SK-N-SH (cell line): ENCODE measurements at regions not wholly inside any gene's neighbourhood (a gene's known extent, or its start where the extent isn't known, plus 50 kb on each side); places are given as distances from the start of the nearest gene placed in this dataset.

Source experiments
- CTCF ChIA-PET: fragments of 300-600, 350-600 bp; formaldehyde crosslinking; extraction: SDS; loops from one replicate; lab custom pipeline; 2021; lab: Yijun Ruan, JAX
- POLR2A ChIA-PET: fragments of 350-600 bp; sonication (Branson Sonifier 250); formaldehyde crosslinking; extraction: SDS; loops from one replicate; lab custom pipeline; 2020; ENCODE audit warnings: antibody characterized with exemption, inconsistent platforms; lab: Yijun Ruan, JAX
- DNase-seq: peaks from one replicate; pipeline ENCODE4 v3.0.0; 2012
- H2AFZ ChIP-seq: fragments of 200-600 bp; sonication (generic); 2 replicates; pipeline ENCODE4 v1.8.1; 2016; ENCODE audit warnings: antibody characterized with exemption, mild to moderate bottlenecking, low read depth
- H3F3A ChIP-seq: fragments of 200-600 bp; sonication (generic); replicated peaks from 2 replicates; pipeline ENCODE3; 2016; ENCODE audit warnings: antibody characterized with exemption, mild to moderate bottlenecking; ENCODE audit not compliant: insufficient read depth
- H3K27ac ChIP-seq, 2 experiments: fragments of 200-500 bp in 1 of 2; fragments of 200-600 bp in 1 of 2; sonication (Bioruptor generic) in 1 of 2; sonication (generic), shearing (Covaris generic) in 1 of 2; 2 replicates each; pipeline versions ENCODE4 v1.5.1 to v1.6.1; 2014 to 2016; ENCODE audit warnings: low read depth in 2 of 2, inconsistent platforms in 1 of 2, low read length in 1 of 2, mild to moderate bottlenecking in 1 of 2, mixed read lengths in 1 of 2
- H3K27me3 ChIP-seq: fragments of 200-600 bp; sonication (generic), shearing (Covaris generic); 2 replicates; pipeline ENCODE4 v1.6.1; 2016; ENCODE audit warnings: mixed run types; ENCODE audit not compliant: insufficient read depth
- H3K36me3 ChIP-seq, 2 experiments: fragments of 200-500 bp in 1 of 2; fragments of 200-600 bp in 1 of 2; sonication (Bioruptor generic) in 1 of 2; sonication (generic) in 1 of 2; replicated peaks in 1 of 2; 2 replicates each; pipeline versions ENCODE3 to v1.5.1; 2014 to 2016; ENCODE audit warnings: low read length in 1 of 2, mild to moderate bottlenecking in 1 of 2; ENCODE audit not compliant: insufficient read depth in 2 of 2, control insufficient read depth in 1 of 2
- H3K4me1 ChIP-seq, 2 experiments: fragments of 200-500 bp in 1 of 2; fragments of 200-600 bp in 1 of 2; sonication (Bioruptor generic) in 1 of 2; sonication (generic), shearing (Covaris generic) in 1 of 2; 2 replicates each; pipeline versions ENCODE4 v1.5.1 to v1.6.1; 2014 to 2016; ENCODE audit warnings: low read depth in 1 of 2, low read length in 1 of 2, mixed run types in 1 of 2; ENCODE audit not compliant: insufficient read depth in 2 of 2, control insufficient read depth in 1 of 2
- H3K4me2 ChIP-seq: fragments of 200-600 bp; sonication (generic), shearing (Covaris generic); 2 replicates; pipeline ENCODE4 v1.6.1; 2017; ENCODE audit warnings: mixed run types
- H3K4me3 ChIP-seq, 2 experiments: fragments of 200-500 bp in 1 of 2; fragments of 200-600 bp in 1 of 2; sonication (Bioruptor generic) in 1 of 2; sonication (generic), shearing (Covaris generic) in 1 of 2; 2 replicates each; pipeline versions ENCODE4 v1.5.1 to v1.8.1; 2014 to 2016; ENCODE audit warnings: low read depth in 2 of 2, inconsistent platforms in 1 of 2, low read length in 1 of 2, mild to moderate bottlenecking in 1 of 2, mixed read lengths in 1 of 2, moderate library complexity in 1 of 2
- H3K79me2 ChIP-seq: fragments of 200-600 bp; sonication (generic); 2 replicates; pipeline ENCODE4 v1.8.1; 2017; ENCODE audit warnings: mild to moderate bottlenecking; ENCODE audit not compliant: insufficient read depth
- H3K9ac ChIP-seq: fragments of 200-600 bp; sonication (generic); 2 replicates; pipeline ENCODE4 v1.6.1; 2017; ENCODE audit warnings: mixed run types
- H3K9me2 ChIP-seq: fragments of 200-600 bp; sonication (generic); 2 replicates; pipeline ENCODE4 v1.6.1; 2017; ENCODE audit warnings: mixed run types
- H3K9me3 ChIP-seq: fragments of 200-600 bp; sonication (generic); 2 replicates; pipeline ENCODE4 v1.6.1; 2017; ENCODE audit warnings: mixed run types, mild to moderate bottlenecking, moderate library complexity
- H4K20me1 ChIP-seq: fragments of 200-600 bp; sonication (generic); 2 replicates; pipeline ENCODE4 v1.6.1; 2017; ENCODE audit warnings: mild to moderate bottlenecking, mixed run types; ENCODE audit not compliant: insufficient read depth
- CHD2 ChIP-seq: fragments of 150-350 bp; IDR thresholded peaks from 2 replicates; pipeline ENCODE4 v1.6.1; 2018; ENCODE audit warnings: low read length; ENCODE audit not compliant: partially characterized antibody
- ELF1 ChIP-seq: IDR thresholded peaks from 2 replicates; pipeline ENCODE4 v1.4.0; 2012
- EP300 ChIP-seq, 2 experiments: IDR thresholded peaks; 2 replicates each; pipeline versions ENCODE4 v1.4.0 to v1.6.1; 2012; ENCODE audit warnings: borderline replicate concordance in 1 of 2, low read depth in 1 of 2, low read length in 1 of 2
- GABPA ChIP-seq: IDR thresholded peaks from 2 replicates; pipeline ENCODE4 v1.4.0; 2012; ENCODE audit warnings: low read depth, mild to moderate bottlenecking
- JUND ChIP-seq: IDR thresholded peaks from 2 replicates; pipeline ENCODE4 v1.4.0; 2012
- MAX ChIP-seq: IDR thresholded peaks from 2 replicates; pipeline ENCODE4 v1.4.0; 2012; ENCODE audit warnings: low read depth
- MXI1 ChIP-seq: IDR thresholded peaks from 2 replicates; pipeline ENCODE4 v1.6.1; 2012; ENCODE audit warnings: mild to moderate bottlenecking, low read depth, low read length, improper control_type of control experiment
- NFIC ChIP-seq: IDR thresholded peaks from 2 replicates; pipeline ENCODE4 v1.4.0; 2012; ENCODE audit warnings: borderline replicate concordance
- POLR2AphosphoS5 ChIP-seq: IDR thresholded peaks from 2 replicates; pipeline ENCODE4 v1.6.1; 2012; ENCODE audit warnings: low read depth, low read length
- RAD21 ChIP-seq: IDR thresholded peaks from 2 replicates; pipeline ENCODE4 v1.6.1; 2012; ENCODE audit warnings: mild to moderate bottlenecking, low read length
- RCOR1 ChIP-seq: fragments of 150-350 bp; IDR thresholded peaks from 2 replicates; pipeline ENCODE4 v1.6.1; 2017; ENCODE audit warnings: antibody characterized with exemption, low read length
- RXRA ChIP-seq: IDR thresholded peaks from 2 replicates; pipeline ENCODE4 v1.4.0; 2012; ENCODE audit warnings: low read depth, mild to moderate bottlenecking, borderline replicate concordance
- TAF1 ChIP-seq: IDR thresholded peaks from 2 replicates; pipeline ENCODE4 v1.6.1; 2012; ENCODE audit warnings: low read depth, mild to moderate bottlenecking, low read length, moderate library complexity, borderline replicate concordance
- TEAD4 ChIP-seq: IDR thresholded peaks from 2 replicates; pipeline ENCODE4 v1.4.0; 2012; ENCODE audit warnings: mild to moderate bottlenecking, borderline replicate concordance; ENCODE audit not compliant: insufficient read depth
- WGBS: methylation state at CpG from one replicate; pipeline ENCODE4 v1.1.6; 2017; ENCODE audit warnings: low lambda C conversion rate; 5-methylcytosine and 5-hydroxymethylcytosine counted together
- TF ChIP-seq, protein P1 (sequence below): fragments of 200-600 bp; sonication (generic); IDR thresholded peaks from 2 replicates; pipeline ENCODE4 v1.6.1; 2017; ENCODE audit warnings: antibody characterized with exemption, mild to moderate bottlenecking, moderate library complexity
- TF ChIP-seq, protein P2 (sequence below): IDR thresholded peaks from 2 replicates; pipeline ENCODE4 v1.4.0; 2012; ENCODE audit warnings: low read depth, borderline replicate concordance

DNA sequence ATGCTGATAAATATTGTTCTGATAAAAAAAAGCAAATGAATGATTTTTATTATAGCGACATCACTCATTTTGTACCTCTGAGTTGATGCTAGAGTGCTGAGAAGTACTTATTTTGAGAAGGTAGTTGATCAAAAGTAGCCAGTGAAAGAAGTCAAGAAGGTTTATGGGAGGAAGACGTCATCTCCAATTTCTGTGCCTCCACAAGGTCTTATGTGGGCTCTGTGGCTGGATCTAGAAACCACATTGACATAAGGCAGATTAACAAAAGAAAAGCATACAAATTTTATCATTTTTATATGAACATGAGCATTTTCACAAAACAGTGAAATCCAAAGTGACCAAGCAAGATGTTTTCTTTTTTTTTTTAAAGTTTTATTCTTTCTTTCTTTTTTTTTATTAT lies 289.5 kb upstream of the FAR2 start (continued):
- no peak for TF ChIP-seq MAX
- TF ChIP-seq RXRA, result no peak
- TF ChIP-seq, protein P1, sequence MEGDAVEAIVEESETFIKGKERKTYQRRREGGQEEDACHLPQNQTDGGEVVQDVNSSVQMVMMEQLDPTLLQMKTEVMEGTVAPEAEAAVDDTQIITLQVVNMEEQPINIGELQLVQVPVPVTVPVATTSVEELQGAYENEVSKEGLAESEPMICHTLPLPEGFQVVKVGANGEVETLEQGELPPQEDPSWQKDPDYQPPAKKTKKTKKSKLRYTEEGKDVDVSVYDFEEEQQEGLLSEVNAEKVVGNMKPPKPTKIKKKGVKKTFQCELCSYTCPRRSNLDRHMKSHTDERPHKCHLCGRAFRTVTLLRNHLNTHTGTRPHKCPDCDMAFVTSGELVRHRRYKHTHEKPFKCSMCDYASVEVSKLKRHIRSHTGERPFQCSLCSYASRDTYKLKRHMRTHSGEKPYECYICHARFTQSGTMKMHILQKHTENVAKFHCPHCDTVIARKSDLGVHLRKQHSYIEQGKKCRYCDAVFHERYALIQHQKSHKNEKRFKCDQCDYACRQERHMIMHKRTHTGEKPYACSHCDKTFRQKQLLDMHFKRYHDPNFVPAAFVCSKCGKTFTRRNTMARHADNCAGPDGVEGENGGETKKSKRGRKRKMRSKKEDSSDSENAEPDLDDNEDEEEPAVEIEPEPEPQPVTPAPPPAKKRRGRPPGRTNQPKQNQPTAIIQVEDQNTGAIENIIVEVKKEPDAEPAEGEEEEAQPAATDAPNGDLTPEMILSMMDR, result no peak
- no peak for TF ChIP-seq RAD21
- no peak for TF ChIP-seq GABPA
- TF ChIP-seq EP300 (IDR thresholded peaks at IDR 0.05; ENCODE audit: borderline replicate concordance in 1 of 2, low read depth in 1 of 2, low read length in 1 of 2), result no peak
- TF ChIP-seq, all 33 proteins: peak for 0

GRCh38 chr12:28865776-28866175 lies 283.3 kb upstream of the FAR2 start:
- no peaks in the 10 kb centered on the region for H3K36me3 ChIP-seq
- H3K4me1 ChIP-seq, result peaks cover 0 to 11% of the 10 kb centered on the region in 2 experiments; a peak in 2 of 4 replicates
- TF ChIP-seq MXI1 (no peak), CHD2 (no peak), ELF1 (no peak), RXRA (no peak), POLR2AphosphoS5 (no peak), RCOR1 (no peak), TAF1 (no peak), JUND (no peak), TEAD4 (no peak), NFIC (no peak)
- TF ChIP-seq, protein P1, result no peak
- TF ChIP-seq, protein P2, sequence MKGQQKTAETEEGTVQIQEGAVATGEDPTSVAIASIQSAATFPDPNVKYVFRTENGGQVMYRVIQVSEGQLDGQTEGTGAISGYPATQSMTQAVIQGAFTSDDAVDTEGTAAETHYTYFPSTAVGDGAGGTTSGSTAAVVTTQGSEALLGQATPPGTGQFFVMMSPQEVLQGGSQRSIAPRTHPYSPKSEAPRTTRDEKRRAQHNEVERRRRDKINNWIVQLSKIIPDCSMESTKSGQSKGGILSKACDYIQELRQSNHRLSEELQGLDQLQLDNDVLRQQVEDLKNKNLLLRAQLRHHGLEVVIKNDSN, result no peak
- ChIA-PET POLR2A (no interaction called here), CTCF (no interaction called here)
- H3K27me3 ChIP-seq, result no peaks in the 10 kb centered on the region
- H3K4me2 ChIP-seq, result no peak overlapping the region
- H4K20me1 ChIP-seq, result no peaks in the 10 kb centered on the region
- WGBS, result 46% methylated on average over 4 of the region's 4 CpGs
- no peak overlapping the region for H3K9ac ChIP-seq
- no peak overlapping the region for H2AFZ ChIP-seq
- H3K9me2 ChIP-seq, result no peaks in the 10 kb centered on the region
- H3K27ac ChIP-seq, result no peak overlapping the region
- no peak for DNase-seq
- no peak overlapping the region for H3K4me3 ChIP-seq
- no peaks in the 10 kb centered on the region for H3K79me2 ChIP-seq
- no peaks in the 10 kb centered on the region for H3K9me3 ChIP-seq
- no peaks in the 10 kb centered on the region for H3F3A ChIP-seq
